Right lung (tissue), 2 donors: ENCODE measurements at regions not wholly inside any gene's neighbourhood (a gene's known extent, or its start where the extent isn't known, plus 50 kb on each side); places are given as distances from the start of the nearest gene placed in this dataset.

Experiments
- DNase-seq, 2 donors: peaks; one replicate each; pipeline ENCODE4 v3.0.0-alpha.2; 2013

DNA sequence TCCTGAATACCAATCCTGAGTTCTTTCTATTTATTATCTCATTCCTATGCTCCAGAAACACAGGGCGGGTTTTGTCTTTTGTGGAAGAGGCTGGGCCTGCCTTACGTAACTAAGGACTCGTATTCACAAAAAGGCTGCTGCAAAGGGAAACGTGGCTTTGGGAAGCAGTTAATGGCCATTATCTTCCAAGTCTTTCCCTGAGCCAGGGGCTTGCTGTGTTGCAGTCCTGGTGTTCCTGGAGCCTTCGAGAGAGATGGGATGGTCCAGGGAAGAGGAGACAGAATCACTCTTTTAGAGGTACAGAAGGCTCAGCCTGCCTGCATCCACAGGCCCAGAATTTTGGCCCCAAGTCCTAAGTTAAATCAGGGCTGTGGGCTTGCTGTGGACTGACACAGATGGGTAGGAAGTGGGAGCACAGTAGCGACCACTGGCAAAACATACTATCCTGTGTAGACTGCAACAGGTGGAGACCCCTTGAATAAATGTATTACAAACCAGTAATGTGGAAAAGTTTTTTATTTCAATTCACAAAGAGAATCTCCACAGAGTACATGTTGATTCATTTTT lies 139.4 kb upstream of the ST6GAL2 start:
- DNase-seq, result no peak

- no peak for DNase-seq
Observed at GRCh38 chr2:107025869-107026380, 140.0 kb upstream of the ST6GAL2 start.

DNA sequence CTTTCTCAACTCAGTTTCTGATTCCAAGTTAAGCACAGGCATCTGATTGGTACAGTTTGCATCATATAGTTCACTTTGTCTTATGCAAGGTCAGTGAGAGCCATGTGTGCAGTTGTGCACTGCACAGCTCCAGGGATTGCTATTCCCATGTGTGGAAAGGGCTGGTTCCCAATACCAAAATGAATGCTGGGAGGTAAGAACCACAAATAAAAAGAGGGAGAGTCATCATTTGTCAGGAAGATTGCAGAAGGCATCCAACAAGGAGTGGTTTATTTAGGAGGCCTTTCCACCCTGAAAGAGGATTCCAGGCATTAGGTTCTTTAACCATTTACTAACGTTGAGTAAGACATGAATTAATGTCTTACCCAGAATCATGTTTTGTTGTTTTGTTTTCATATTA lies 141.2 kb upstream of the ST6GAL2 start:
- no peak for DNase-seq

- DNase-seq, result no peak
Observed at GRCh38 chr2:107027810-107028209, 141.8 kb upstream of the ST6GAL2 start.

DNA sequence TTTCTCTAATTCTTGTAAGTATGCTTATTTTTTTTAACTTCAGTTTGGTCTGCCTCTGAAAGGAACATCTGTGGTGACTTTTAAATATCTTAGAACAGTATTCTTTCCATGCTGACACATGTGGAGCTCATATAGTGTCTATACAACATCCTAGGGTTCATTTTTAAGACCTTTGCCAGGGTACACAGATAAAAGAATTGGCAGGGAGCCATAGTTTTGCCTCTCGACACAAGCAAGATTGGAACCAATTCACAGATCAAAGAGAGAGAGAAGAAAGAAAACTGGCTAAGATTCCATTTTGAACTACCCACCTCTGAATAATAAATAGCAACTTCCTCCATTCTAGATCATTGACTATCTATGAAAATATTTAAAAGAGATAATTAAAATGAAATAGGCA lies 142.7 kb upstream of the ST6GAL2 start:
- no peak for DNase-seq

GRCh38 chr2:107036293-107036692 lies 150.3 kb upstream of the ST6GAL2 start:
- DNase-seq, result no peak

DNA sequence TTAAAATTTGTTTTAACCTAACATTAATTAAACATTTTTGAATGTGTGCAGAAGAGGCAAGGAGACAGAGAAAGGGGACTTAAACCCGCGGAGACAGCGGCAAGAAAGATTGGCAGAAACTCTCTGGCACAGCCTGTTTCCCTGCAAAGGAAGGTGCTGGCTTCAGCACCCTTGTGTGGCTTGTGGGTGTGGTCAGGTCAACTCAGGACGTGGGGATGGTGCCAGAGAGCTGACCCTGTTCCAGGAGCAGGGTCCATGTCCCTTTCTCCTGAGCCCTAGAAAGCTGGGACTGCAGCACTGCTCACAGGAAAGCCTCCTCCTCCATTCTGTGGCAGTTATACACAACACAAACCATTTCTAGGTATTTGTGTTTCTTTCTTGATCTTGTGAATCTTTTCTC lies 176.2 kb upstream of the ST6GAL2 start:
- DNase-seq, result no peak

DNA sequence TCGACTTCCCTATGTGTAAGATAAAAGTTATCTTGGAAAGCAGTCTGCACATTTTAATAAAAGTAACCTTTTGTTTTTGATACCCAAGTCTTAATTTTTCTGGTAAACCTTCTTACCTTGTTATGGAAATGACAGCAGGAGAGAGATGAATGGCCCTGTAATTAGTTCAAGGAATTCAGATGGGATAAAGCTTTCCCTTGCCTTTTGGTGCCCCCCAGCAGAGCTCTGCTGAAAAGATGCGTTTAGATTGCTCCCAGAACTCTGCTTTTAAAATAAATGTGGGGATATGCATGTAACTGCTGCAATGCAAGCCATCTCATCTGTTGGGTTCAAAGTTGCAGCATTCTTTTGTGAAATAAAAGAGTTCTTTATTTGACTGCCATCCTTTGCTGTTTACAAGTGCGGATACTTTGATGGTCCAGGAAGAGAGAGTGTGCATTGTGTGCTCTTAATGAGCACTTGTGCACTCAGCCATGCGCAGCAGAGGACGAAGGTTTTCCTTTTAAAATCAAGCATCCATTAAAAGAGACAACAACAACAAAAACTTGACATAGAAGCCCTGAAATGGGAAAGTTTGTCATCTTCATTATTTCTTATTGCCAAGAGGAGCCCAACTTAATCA lies 176.7 kb upstream of the ST6GAL2 start:
- no peak for DNase-seq

- no peak for DNase-seq
Observed at GRCh38 chr2:107063228-107063627, 177.3 kb upstream of the ST6GAL2 start.

- DNase-seq, result peak in 1 of 2 donors; percentile 4
Observed at GRCh38 chr2:107064750-107065149, 178.8 kb upstream of the ST6GAL2 start.

GRCh38 chr2:107068069-107068916 lies 182.3 kb upstream of the ST6GAL2 start:
- no peak for DNase-seq

GRCh38 chr2:107069890-107070289 lies 183.9 kb upstream of the ST6GAL2 start:
- no peak for DNase-seq

- no peak for DNase-seq
Observed at GRCh38 chr2:107072150-107072940, 186.4 kb upstream of the ST6GAL2 start.

DNA sequence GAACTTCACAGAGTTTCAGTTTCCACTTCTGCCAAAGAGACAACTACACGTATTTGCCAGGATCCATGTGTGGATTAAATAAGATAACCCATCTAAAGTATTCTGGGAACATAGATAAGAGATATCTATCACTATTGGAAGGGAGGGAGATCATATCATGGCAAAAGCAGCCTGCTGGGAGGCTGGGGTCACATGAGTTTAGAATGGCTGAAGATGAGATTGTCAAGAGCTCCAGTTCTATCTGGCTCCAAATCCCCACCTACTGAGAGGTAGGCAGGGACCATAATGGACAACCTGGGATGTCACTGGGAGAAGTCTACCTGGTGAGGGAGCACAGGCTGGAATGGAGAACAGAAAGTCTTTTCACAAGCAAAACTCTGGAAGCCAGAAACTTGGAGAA lies 192.6 kb upstream of the ST6GAL2 start:
- DNase-seq, result no peak

GRCh38 chr2:107086497-107086896 lies 200.5 kb upstream of the ST6GAL2 start:
- DNase-seq, result no peak

- no peak for DNase-seq
Observed at GRCh38 chr2:107088156-107088555, 202.2 kb upstream of the ST6GAL2 start.

DNA sequence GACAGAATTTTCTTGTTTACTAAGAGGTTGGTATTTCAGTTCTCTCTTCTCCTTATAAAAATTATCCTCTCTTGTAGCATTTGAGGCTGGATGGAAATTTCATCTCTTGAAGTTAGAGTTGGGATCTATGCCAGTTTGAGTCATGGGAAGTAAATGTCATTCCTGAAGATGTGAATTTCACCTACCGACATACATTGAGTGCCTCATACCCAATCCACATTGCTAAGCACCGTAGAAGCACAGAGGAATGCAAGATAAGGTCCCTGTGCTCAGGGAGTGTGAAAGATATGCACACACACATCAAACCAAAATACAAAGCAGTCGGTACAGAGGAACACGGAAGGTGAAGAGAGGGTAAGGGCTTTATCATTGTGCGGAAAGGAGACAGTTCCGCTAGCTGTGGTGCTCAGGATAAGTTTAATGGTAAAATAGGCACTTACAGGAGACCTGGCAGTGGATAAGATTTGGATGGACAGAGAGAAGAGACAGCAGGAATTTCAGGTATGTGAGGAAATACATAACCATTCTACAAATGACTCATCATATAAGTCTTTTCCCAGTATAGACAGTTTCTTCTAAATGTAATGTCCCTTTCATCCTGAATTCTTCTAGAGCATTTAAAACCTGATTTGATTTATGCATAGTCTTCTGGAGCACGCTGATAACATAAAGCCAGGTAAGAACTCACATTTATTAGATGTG lies 205.3 kb upstream of the ST6GAL2 start:
- no peak for DNase-seq

GRCh38 chr2:107093426-107093957 lies 207.5 kb upstream of the ST6GAL2 start:
- no peak for DNase-seq

- no peak for DNase-seq
Observed at GRCh38 chr2:107094450-107094986, 208.6 kb upstream of the ST6GAL2 start.

DNA sequence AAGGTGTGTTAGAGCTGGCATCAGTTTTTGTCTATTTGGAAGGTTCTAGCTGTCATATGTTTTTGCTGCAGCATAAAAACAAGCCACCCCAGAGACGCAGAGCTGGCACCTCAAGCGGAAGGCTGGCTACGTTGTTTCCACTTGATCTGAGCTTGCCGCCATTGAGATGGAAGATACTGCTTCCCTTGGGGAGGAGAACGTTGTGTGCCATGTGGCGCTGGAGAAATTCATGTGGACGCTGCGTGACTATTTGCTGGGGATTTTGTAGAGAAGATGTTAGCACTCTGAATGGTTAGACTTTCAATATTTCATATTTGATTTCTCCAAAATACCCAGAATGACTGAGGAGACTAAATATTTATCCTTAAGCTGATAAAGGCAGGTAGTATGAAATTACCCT lies 216.2 kb upstream of the ST6GAL2 start:
- DNase-seq, result no peak

GRCh38 chr2:107107351-107107750 lies 221.4 kb upstream of the ST6GAL2 start:
- DNase-seq, result no peak
